ENCODE measurements at regions not wholly inside any gene's neighbourhood (a gene's known extent, or its start where the extent isn't known, plus 50 kb on each side); places are given as distances from the start of the nearest gene placed in this dataset.

DNA sequence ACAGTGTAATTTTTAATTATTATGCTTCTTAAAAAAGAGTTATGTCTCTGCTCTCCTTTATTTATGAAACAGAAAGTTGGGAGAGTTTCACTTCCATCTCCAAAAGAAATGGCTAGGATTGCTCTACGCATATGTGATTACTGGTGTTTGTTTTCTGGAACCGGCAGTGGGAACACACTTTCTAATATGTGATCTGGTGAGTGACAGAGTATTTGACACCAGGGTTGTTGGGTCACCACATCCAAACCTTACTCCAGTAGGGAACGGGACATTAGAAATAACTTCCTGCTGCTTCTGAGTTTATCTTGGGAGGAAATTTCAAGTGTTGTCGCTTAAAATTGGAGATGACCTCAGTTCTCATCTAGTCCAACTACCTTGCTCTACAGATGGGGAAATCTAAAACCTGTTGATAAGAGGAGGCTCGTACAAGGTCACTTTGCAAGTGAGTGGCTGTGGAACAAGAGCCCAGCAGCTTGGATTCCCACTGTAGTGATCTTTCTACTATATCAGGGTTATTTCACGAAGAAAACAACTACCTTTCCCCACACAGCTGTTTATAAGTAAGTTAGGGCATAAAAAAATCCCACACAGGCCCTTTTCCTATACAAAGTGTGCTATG, 108.5 kb downstream of the TTC32 start:
- TF ChIP-seq POLR2A (IDR thresholded peaks at IDR 0.05) (no peak), CTCF (IDR thresholded peaks at IDR 0.05) (no peak), EP300 (IDR thresholded peaks at IDR 0.05) (no peak)
